GM12892 (cell line): ENCODE measurements at regions not wholly inside any gene's neighbourhood (a gene's known extent, or its start where the extent isn't known, plus 50 kb on each side); places are given as distances from the start of the nearest gene placed in this dataset.
"Not testable (repeated sequence)": the region's sequence is repeated elsewhere in the genome, so short reads cannot be mapped to it uniquely, and the experiment has no call there.

Experiments
- POLR2A ChIP-seq: IDR thresholded peaks from 2 replicates; pipeline ENCODE4 v1.6.1; 2011; ENCODE audit warnings: low read depth, low read length, control low read depth
- POLR2AphosphoS5 ChIP-seq: IDR thresholded peaks from 2 replicates; pipeline ENCODE4 v1.6.1; 2011; ENCODE audit warnings: low read depth, low read length, control low read depth
- TAF1 ChIP-seq: IDR thresholded peaks from 2 replicates; pipeline ENCODE4 v1.6.1; 2011; ENCODE audit warnings: low read depth, mild to moderate bottlenecking, control low read depth, low read length, borderline replicate concordance

GRCh38 chr18:14415806-14416205 is 127.6 kb downstream of the POTEC start:
- not testable (repeated sequence) for TF ChIP-seq POLR2A, POLR2AphosphoS5, TAF1
